ENCODE measurements at regions not wholly inside any gene's neighbourhood (a gene's known extent, or its start where the extent isn't known, plus 50 kb on each side); places are given as distances from the start of the nearest gene placed in this dataset.

DNA sequence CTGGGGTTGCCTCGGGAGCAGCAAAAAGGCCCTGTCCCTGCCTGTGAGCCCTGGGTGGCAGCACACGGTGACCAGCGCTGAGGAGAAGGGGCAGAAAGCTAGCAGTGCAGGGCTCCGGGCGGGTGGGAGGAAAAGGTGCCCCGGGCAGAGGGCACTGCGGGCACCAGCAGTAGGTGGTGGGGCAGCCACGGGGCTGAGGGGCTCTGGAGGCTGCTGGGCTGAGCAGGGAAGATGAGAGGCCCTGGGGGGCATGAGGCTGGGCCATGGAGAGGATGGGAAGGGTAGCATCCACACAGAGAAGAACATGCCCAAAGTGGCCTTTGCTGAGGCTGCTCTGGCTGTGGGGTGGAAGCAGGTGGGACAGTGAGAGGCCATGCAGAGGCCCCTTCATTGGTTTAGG lies 67.5 kb upstream of the NKX1-1 start:
- no peaks in the 10 kb centered on the region for H3K36me3 ChIP-seq
- no peaks in the 10 kb centered on the region for H3K9me3 ChIP-seq (ENCODE audit: low read depth)
- TF ChIP-seq, protein P1, sequence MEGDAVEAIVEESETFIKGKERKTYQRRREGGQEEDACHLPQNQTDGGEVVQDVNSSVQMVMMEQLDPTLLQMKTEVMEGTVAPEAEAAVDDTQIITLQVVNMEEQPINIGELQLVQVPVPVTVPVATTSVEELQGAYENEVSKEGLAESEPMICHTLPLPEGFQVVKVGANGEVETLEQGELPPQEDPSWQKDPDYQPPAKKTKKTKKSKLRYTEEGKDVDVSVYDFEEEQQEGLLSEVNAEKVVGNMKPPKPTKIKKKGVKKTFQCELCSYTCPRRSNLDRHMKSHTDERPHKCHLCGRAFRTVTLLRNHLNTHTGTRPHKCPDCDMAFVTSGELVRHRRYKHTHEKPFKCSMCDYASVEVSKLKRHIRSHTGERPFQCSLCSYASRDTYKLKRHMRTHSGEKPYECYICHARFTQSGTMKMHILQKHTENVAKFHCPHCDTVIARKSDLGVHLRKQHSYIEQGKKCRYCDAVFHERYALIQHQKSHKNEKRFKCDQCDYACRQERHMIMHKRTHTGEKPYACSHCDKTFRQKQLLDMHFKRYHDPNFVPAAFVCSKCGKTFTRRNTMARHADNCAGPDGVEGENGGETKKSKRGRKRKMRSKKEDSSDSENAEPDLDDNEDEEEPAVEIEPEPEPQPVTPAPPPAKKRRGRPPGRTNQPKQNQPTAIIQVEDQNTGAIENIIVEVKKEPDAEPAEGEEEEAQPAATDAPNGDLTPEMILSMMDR (IDR thresholded peaks at IDR 0.05; ENCODE audit: low read depth, low read length): no peak
- no peak for DNase-seq (ENCODE audit: low read depth in 1 of 2, low spot score in 1 of 2)
- no peak overlapping the region for H3K4me3 ChIP-seq
- H3K27me3 ChIP-seq: peaks cover 44% of the 10 kb centered on the region
- no peak overlapping the region for H3K27ac ChIP-seq
- no peaks in the 10 kb centered on the region for H3K4me1 ChIP-seq (ENCODE audit: low read depth)

DNA sequence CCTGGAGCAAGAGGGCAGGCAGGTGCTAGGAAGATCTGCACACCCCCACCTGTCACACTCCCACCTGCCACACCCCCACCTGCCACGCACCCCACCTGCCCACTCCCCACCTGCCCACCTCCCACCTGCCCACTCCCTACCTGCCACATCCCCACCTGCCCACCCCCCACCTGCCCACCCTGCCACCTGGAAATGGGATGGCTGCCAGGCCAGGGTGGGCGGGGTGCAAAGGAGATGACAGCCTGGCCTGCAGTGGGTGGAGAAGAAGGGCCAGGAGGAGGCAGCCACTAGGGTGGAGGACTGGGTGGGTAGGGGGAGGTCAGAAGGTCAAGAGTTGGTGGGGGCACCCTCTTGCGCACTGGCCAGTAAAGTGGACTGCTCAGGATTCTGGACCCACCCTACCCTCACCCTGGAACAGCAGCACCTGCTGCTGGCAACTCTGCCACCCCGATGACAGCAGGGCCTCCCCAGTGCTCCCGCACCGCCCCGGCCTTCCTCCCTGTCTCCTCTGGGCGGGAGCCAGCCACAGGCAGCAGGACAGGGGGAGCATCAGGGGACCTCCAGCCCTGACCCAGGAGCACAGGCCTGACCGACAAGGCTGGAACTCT lies 66.8 kb upstream of the NKX1-1 start:
- no peaks in the 10 kb centered on the region for H3K9me3 ChIP-seq (ENCODE audit: low read depth)

DNA sequence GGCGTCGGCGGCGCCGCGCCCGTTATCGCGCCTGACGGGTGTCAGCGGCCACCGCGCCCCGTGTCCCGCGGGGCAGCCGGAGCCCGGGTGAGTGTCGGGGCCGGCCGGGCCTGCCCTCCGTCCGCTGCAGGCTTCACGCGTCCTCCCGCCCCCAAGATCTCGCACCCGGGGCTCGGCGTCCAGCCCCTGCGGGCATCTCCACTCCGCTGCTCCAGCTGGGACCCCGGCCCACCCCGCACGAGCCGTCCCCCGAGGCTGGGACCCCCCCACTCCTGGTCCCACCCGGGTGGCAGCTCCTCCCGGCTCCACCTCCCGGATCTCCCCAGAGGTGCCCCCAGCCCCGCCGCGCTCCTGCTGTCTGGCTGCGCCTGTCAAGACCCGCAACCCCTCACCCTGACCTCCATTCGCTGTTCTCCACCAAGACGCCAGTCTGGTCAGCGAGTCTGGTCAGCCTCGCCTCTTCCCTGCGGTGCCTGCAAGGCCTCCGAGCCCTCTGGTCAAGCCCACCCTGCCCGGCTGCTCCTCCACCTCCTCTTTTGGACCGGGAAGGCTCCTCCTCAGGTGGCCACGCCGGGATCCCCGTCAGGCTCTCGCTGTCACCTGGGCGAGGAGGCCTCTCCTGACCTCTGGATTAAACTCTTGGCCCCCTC lies 66.0 kb upstream of the NKX1-1 start:
- no peak overlapping the region for H3K27ac ChIP-seq
- H3K36me3 ChIP-seq: no peaks in the 10 kb centered on the region
- H3K27me3 ChIP-seq: peaks cover 44% of the 10 kb centered on the region
- H3K4me1 ChIP-seq (ENCODE audit: low read depth): no peaks in the 10 kb centered on the region
- H3K9me3 ChIP-seq (ENCODE audit: low read depth): no peaks in the 10 kb centered on the region
- DNase-seq (ENCODE audit: low read depth in 1 of 2, low spot score in 1 of 2): no peak
- no peak overlapping the region for H3K4me3 ChIP-seq
- TF ChIP-seq, protein P1 (IDR thresholded peaks at IDR 0.05; ENCODE audit: low read depth, low read length): no peak

More for the DNA sequence above, 66.8 kb upstream of the NKX1-1 start:
- Histone ChIP-seq H3K36me3 (no peaks in the 10 kb centered on the region), H3K27me3 (peaks cover 44% of the 10 kb centered on the region), H3K4me3 (no peak overlapping the region), H3K4me1 (ENCODE audit: low read depth) (no peaks in the 10 kb centered on the region), H3K27ac (no peak overlapping the region)
- TF ChIP-seq, protein P1 (IDR thresholded peaks at IDR 0.05; ENCODE audit: low read depth, low read length): no peak
- DNase-seq (ENCODE audit: low read depth in 1 of 2, low spot score in 1 of 2): no peak

DNA sequence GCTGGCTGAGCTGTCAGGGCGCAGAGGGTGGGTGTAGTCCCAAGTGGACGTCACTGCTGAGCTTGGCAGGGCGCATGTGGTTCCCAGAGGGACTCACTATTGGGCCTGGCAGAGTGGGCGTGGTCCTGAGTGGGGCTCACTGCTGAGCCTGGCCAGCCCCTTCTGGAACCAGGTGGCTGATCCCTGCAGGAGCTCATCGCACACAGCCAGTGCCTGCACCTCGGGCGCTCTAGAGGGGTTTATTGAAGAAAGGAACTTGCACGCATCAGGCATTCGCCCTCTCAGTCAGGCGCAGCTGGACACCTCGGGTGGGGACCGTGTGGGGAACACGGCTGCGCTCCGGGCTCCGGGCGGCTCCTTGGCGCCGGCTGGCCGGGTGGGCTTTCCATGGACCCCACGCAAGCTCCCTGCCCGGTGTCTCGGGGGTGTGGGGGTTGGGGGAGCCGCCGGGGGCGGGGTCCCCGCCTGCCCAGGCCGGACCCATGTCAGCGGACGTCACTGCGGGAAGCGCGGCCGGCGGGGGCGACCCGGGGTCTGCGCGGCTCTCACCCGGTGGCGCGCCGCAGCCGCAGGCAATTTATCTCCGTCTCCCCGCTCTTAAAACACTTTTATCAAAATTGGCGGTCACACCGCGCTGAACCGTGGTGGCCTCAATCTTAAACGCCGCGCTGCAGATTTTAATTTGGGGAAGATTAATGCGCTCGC lies 65.4 kb upstream of the NKX1-1 start:
- no peak for DNase-seq (ENCODE audit: low read depth in 1 of 2, low spot score in 1 of 2)
- TF ChIP-seq, protein P1 (IDR thresholded peaks at IDR 0.05; ENCODE audit: low read depth, low read length): no peak

DNA sequence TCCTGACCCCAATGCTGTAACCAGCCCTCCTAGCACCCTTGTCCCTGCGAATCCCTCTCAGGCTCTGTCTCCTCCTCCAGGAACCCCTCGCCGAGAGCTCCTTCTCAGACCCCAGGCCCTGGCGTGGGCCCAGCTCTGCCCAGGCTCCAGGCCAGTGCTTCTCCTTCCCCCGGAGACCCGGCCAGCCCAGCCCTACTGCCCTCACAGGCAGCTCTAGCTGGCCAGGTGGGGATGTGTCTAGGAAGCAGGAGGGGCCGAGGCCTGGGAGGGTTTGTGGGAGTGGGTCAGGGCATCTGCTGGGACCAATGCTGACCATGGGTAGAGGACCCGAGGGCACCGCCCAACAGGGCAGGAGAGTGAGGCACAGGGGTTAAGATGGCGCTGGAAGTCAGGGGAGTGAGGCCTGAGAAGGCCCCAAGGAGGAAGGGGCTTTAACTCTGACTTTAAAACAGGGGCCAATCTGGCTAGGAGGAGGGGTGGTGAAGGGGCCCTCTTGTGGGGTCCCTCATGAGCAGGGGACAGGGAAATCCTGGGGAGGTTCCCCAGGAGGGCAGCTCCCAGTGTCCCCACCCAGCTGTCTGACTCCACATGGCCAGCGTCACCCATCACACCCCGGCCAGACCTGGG lies 64.7 kb upstream of the NKX1-1 start:
- no peaks in the 10 kb centered on the region for H3K4me1 ChIP-seq (ENCODE audit: low read depth)
- H3K27me3 ChIP-seq: peaks cover 44% of the 10 kb centered on the region
- H3K4me3 ChIP-seq: no peak overlapping the region
- no peak for DNase-seq (ENCODE audit: low read depth in 1 of 2, low spot score in 1 of 2)
- TF ChIP-seq, protein P1 (IDR thresholded peaks at IDR 0.05; ENCODE audit: low read depth, low read length): no peak
- H3K9me3 ChIP-seq (ENCODE audit: low read depth): no peaks in the 10 kb centered on the region
- H3K27ac ChIP-seq: no peak overlapping the region
- no peaks in the 10 kb centered on the region for H3K36me3 ChIP-seq

More for the DNA sequence above, 65.4 kb upstream of the NKX1-1 start:
- Histone ChIP-seq H3K36me3 (no peaks in the 10 kb centered on the region), H3K27me3 (peaks cover 44% of the 10 kb centered on the region), H3K27ac (no peak overlapping the region), H3K9me3 (ENCODE audit: low read depth) (no peaks in the 10 kb centered on the region), H3K4me1 (ENCODE audit: low read depth) (no peaks in the 10 kb centered on the region), H3K4me3 (no peak overlapping the region)

Data from cardiac muscle cell (in vitro differentiated cells and primary cell).